ENCODE measurements at regions not wholly inside any gene's neighbourhood (a gene's known extent, or its start where the extent isn't known, plus 50 kb on each side); places are given as distances from the start of the nearest gene placed in this dataset.
"Not testable (repeated sequence)": the region's sequence is repeated elsewhere in the genome, so short reads cannot be mapped to it uniquely, and the experiment has no call there.

- no peak for DNase-seq (ENCODE audit: low read depth in 2 of 2)
Observed at GRCh38 chr1:171397851-171398469, 84.0 kb downstream of the FMO4 start.

DNA sequence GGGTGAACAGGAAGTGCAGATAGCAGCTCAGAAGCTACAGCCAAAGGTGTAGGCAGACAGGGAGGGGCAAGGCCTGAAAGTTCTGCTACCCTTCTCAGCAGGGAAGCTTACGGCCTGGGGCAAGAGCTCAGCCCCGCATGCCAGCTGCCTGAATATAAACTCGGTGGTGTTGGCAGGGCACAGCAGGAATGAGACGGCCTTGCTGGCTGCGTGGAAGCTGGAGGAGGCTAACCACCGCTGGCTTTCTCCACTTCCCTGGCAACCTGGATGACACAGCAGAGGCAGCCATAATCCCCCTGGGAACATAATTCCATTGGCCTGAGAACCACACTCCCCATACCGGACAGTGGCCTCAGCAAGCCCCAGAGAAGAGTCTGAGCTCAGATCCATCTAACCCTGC, 81.9 kb upstream of the PRRC2C start:
- DNase-seq (ENCODE audit: low read depth in 2 of 2) = no peak

DNA sequence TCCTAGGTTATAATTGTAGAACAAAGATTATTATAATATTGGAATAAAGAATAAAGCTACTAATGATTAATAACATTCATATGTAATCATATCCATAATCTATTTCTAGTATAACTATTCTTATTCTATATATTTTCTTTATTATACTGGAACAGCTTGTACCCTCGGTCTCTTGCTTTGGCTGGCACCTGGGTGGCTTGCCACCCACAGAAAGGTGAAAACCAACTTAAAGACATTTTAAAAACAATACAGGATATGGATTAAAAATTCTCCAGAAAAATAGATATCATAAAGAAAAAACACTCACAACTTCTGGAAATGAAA, 80.0 kb upstream of the PRRC2C start:
- no peak for DNase-seq (ENCODE audit: low read depth in 2 of 2)

- DNase-seq (ENCODE audit: low read depth in 2 of 2) = not testable (repeated sequence)
Observed at GRCh38 chr1:171413557-171413956, 71.8 kb upstream of the PRRC2C start.

DNA sequence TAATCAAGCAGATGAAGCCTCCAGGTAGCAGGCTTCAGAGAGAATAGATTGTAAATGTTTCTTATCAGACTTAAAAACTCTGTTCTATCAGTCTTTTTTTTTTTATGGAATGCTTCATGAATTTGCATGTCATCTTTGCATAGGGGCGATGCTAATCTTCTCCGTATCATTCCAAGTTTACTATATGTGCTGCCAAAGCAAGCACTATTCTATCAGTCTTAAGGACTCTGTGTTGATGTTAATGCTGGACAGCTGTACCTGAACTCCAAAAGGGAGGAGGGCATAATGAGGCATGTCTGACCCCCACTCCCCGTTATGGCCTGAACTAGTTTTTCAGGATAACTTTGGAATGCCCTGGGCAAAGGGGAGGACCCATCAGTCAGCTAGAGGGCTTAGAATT, 66.8 kb upstream of the PRRC2C start:
- no peak for DNase-seq (ENCODE audit: low read depth in 2 of 2)

DNA sequence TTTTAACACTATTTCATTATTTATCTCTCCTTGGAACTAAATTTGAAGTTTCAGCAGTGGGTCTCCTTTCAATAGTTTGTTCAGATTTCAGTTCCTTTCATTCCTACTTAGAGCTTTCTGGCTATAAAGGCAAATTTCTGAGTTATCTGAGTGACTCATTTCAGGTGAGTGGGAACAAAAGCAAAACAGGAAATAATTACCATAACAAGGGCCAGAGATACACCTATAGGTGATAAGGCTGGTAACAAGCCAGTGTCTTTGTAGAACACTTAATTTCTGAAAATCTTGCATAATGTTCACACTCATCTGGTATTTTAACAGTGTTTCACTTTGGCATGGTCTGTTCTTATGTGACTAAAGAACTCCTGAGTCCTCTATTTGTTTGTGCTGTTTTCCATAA, 64.5 kb upstream of the PRRC2C start:
- no peak for DNase-seq (ENCODE audit: low read depth in 2 of 2)

DNA sequence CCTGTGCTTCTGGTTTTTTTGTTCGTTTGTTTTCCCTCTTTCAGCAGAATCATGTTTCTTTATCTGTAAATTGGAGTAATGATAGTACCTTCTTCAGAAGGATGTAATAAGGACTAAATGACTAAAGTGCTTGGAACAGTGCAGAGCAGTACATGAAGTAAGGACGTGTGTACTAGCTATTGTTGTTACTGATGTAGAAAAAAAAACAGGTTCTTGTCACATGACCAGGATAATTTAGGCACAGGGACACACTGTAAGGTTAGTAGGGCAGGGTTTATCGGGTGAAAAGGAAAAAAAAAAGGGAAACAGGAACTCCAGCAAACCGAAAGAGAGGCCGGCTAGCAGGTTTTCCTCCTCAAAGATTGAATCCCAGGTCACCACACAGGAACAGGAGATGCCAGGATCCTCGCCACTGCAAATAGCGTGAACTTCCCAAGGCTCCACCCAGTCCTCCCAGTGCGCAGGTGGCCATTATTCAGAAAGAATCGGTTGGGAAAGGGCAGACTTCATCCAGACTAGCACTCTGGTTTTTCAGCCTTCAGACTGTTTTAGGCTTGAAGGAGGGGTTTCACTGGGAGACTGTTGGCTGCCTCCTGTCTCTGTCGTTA, 63.8 kb upstream of the PRRC2C start:
- no peak for DNase-seq (ENCODE audit: low read depth in 2 of 2)

DNA sequence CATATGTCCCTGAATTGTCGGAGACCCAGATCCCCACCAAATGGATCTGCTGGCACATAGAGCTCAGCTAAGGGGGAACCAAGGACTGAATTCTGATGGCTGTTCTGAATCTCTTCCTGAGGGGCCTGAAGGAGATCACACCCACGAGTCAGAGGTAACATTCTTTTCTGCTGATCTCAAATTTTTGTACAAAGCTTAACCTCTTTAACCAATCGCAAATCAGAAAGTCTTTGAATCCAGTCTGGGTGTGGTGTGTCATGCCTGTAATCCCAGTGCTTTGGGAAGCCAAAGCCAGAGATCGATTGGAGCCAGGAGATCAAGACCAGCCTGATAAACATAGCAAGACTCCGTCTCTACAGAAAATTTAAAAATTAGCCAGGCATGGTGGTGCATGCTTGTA, 62.8 kb upstream of the PRRC2C start:
- peak in 1 of 2 donors; percentile 8 for DNase-seq (ENCODE audit: low read depth in 2 of 2)

DNA sequence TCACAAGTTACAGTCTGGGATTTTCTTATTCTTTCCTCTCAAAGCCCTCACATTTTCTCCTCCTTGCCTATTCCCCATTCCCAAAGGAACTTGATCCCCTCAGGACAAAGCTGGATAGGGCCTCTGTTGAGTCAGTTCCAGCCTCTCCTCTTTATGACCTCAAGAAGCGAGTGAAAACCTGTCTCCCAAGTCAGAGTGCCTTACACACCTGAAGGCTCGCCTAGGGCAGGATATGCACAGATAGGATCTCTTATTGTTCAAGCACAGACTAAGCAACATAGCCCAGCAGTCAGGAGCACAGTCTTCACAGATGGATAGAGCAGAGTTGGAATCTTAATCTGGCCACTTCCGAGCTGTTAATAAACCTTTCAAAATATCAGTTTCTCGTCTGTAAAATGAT, 60.8 kb upstream of the PRRC2C start:
- DNase-seq (ENCODE audit: low read depth in 2 of 2) = no peak

GRCh38 chr1:171426645-171427044, 58.7 kb upstream of the PRRC2C start:
- DNase-seq (ENCODE audit: low read depth in 2 of 2) = no peak

GRCh38 chr1:171427852-171428471, 57.4 kb upstream of the PRRC2C start:
- DNase-seq (ENCODE audit: low read depth in 2 of 2) = peak; percentile 36 to 65

GRCh38 chr1:171429137-171429536, 56.2 kb upstream of the PRRC2C start:
- DNase-seq (ENCODE audit: low read depth in 2 of 2) = no peak

DNA sequence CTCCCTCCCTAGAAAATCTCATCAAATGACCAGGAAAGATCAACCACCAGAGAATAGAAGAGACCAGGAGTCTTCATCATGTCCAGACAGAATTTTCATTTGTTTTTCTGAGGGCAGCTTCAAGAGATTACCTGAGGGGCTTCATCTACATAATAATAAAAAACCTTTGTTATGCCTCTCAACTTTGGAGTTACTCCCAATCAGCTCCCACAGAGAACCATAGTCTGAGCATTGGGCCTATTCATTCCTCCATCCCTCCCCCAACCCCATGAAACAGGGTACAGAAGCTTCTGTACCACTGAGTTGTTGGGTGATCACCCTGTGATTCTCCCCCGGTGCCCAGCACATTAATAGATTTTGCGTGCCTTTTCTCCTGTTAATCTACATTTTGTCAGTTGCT, 53.3 kb upstream of the PRRC2C start:
- no peak for DNase-seq (ENCODE audit: low read depth in 2 of 2)

DNA sequence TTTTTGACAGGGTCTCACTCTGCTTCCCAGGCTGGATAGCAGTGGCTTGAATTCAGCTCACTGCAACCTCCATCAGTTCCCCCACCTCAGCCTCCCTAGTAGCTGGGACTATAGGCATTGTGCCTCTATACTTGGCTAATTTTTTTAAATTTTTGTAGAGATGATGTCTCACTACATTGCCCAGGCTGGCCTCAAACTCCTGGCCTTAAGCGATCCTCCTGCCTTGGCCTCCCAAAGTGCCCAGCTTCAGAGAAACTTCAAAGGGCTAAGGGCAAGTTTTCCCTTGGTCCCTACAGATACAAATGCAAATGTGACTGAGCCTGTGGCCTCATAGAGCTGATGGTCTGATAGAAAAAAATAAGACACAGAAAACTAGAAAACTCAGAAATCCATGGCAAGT, 52.9 kb upstream of the PRRC2C start:
- DNase-seq (ENCODE audit: low read depth in 2 of 2) = no peak

DNA sequence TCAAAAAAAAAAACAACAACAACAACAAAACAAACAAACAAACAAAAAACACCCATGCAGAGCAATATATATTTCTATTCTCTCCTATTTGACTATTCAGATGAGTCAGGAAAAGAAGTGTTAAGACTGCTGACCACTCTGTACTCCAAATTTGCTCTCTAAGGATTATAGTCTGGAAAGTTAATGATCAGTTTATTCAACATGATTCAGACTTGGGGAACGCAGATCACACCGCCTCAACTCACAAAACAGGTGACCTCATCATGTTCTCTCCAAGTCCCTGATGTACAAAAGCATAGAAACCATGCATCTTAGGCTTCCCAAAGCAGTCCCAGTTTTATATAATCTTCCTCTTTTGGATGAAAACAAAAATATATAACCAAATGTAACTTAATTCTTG, 51.9 kb upstream of the PRRC2C start:
- peak in 1 of 2 donors; percentile 57 for DNase-seq (ENCODE audit: low read depth in 2 of 2)

- DNase-seq (ENCODE audit: low read depth in 2 of 2) = peak; percentile 46 to 91
Observed at GRCh38 chr1:171434717-171435346, 50.5 kb upstream of the PRRC2C start.
